Pancreas (tissue), 10 donors: ENCODE measurements at regions not wholly inside any gene's neighbourhood (a gene's known extent, or its start where the extent isn't known, plus 50 kb on each side); places are given as distances from the start of the nearest gene placed in this dataset.

Experiments
- ATAC-seq, 4 donors: fragments of 200-7000 bp; cut with Tn5 transposase; one replicate each; pipeline versions ENCODE4 v1.8.0 to v1.9.1; 2020; ENCODE audit warnings: mild to moderate bottlenecking in 4 of 4, moderate library complexity in 4 of 4
- DNase-seq, 6 donors: peaks; one replicate each; pipeline ENCODE4 v3.0.0-alpha.2; 2020
- FAIRE-seq: peaks from 2 replicates; lab custom pipeline; 2012; peaks lifted over from hg19 to GRCh38; lab: Jason Lieb, UNC
- H3K27ac ChIP-seq, 4 donors: fragments of 200-600 bp; sonication (generic); 1 replicate in 3 of 4; 2 replicates in 1 of 4; pipeline versions ENCODE4 v1.5.0 to v1.8.0; 2020
- H3K27me3 ChIP-seq, 4 donors: fragments of 200-600 bp; one replicate each; pipeline ENCODE4 v1.8.0; 2021
- H3K36me3 ChIP-seq, 3 donors: fragments of 200-600 bp; sonication (generic) in 1 of 3; one replicate each; pipeline versions ENCODE4 v1.5.0 to v1.8.0; 2020 to 2021
- H3K4me1 ChIP-seq, 3 donors: fragments of 200-600 bp; one replicate each; pipeline ENCODE4 v1.8.0; 2021
- H3K4me3 ChIP-seq, 4 donors: fragments of 200-600 bp; sonication (generic) in 2 of 4; one replicate each; pipeline versions ENCODE4 v1.5.0 to v1.8.0; 2020 to 2021
- H3K9me3 ChIP-seq, 4 donors: fragments of 200-600 bp; one replicate each; pipeline ENCODE4 v1.8.0; 2021
- WGBS, 2 donors: extraction: QIAGEN DNeasy Blood & Tissue Kit; methylation state at CpG; one replicate each; pipeline ENCODE4 v1.1.7; 2013; 5-methylcytosine and 5-hydroxymethylcytosine counted together
- intact Hi-C, 3 donors: fragments of 100-400 bp; cut with DNase I; formaldehyde crosslinking; loops; one replicate each; pipeline versions ENCODE4 v1.11.1 to v1.14.2; 2022
- TF ChIP-seq, protein P1 (sequence below), 4 donors: fragments of 200-600 bp; sonication (generic) in 3 of 4; IDR thresholded peaks; one replicate each; pipeline versions ENCODE4 v1.5.0 to v1.8.0; 2021; ENCODE audit warnings: antibody characterized with exemption in 4 of 4
- donor health status: healthy with polysubstance abuse.
- donor health status: DM: no; HTN: no; CAD: no; lungs with moderate emphysema.
- donor health status: DM: no; HTN: no; CAD: no.
- donor health status: control.
- donor health status: control.
- donor health status: Bipolar disorder and iron deficiency.
- donor health status: DM: yes; HTN: yes; CAD: no.
- donor health status: DM: no; HTN: no; CAD: no.
- donor health status: DM: no; HTN: no; CAD: no.
- donor health status: DM: yes; HTN: yes; CAD: no.

DNA sequence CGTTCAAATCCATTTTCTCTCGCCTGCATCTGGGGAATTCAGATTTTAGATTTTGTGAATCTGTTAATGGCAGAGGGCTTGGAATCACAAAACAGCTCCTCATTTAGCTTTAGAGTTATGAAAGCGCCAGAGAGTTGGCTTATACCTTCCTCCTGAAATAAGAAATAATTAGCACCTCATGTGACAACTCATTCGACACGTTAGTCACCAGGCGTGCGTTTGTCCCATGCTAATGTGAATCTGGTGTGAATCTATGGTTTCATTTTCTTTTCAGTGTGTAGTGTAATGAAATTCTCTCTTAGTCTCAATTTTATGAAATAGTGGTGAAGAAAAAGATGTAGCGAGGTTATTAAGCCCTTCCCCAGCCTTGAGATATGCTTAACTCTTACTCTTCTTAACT, 89.4 kb downstream of the EDEM1 start:
- WGBS, 2 donors, result 84 to 90% methylated on average over 8 of the region's 8 CpGs
- H3K4me3 ChIP-seq, result no peak overlapping the region
- no peak overlapping the region for H3K27ac ChIP-seq
- H3K36me3 ChIP-seq, result no peaks in the 10 kb centered on the region
- ATAC-seq (no peak), DNase-seq (no peak), FAIRE-seq (no peak)
- no peaks in the 10 kb centered on the region for H3K4me1 ChIP-seq
- no peaks in the 10 kb centered on the region for H3K27me3 ChIP-seq
- H3K9me3 ChIP-seq, result no peaks in the 10 kb centered on the region
- intact Hi-C loops, result no loop called here
- TF ChIP-seq, protein P1, sequence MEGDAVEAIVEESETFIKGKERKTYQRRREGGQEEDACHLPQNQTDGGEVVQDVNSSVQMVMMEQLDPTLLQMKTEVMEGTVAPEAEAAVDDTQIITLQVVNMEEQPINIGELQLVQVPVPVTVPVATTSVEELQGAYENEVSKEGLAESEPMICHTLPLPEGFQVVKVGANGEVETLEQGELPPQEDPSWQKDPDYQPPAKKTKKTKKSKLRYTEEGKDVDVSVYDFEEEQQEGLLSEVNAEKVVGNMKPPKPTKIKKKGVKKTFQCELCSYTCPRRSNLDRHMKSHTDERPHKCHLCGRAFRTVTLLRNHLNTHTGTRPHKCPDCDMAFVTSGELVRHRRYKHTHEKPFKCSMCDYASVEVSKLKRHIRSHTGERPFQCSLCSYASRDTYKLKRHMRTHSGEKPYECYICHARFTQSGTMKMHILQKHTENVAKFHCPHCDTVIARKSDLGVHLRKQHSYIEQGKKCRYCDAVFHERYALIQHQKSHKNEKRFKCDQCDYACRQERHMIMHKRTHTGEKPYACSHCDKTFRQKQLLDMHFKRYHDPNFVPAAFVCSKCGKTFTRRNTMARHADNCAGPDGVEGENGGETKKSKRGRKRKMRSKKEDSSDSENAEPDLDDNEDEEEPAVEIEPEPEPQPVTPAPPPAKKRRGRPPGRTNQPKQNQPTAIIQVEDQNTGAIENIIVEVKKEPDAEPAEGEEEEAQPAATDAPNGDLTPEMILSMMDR (IDR thresholded peaks at IDR 0.05), result no peak

DNA sequence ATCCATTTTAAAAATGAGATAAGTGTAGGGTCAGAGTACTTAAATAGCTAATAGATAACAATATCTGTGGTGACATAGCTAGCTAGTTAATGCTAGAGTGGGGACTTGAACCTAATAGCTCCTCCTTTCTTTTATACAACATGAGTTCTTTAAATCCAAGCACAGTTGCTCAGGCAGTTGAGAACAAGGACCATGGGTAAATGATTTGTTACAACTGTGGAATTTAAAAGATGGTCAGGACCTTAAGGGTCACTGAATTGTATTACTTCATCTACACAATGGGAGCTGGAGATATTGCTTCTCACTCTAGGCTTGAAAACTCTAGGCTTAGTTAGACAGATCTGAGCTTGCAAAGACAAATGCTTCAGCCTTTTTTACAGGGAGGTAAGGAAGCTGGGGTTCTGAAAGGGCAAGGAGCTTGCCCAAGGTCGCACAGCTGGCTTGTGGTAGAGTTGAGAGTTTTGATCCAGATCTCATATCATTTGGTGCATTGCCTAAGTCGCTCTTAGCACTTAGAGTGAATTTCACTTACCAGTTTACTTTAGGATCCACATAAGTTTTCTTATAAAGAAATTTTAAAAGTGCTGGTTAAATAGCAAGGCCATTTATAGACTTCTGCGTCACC, 90.2 kb downstream of the EDEM1 start:
- no peak for ATAC-seq
- TF ChIP-seq, protein P1 (IDR thresholded peaks at IDR 0.05), result no peak
- no peaks in the 10 kb centered on the region for H3K27me3 ChIP-seq
- H3K9me3 ChIP-seq, result no peaks in the 10 kb centered on the region
- no peak overlapping the region for H3K4me3 ChIP-seq
- no peaks in the 10 kb centered on the region for H3K36me3 ChIP-seq
- FAIRE-seq, result no peak
- H3K4me1 ChIP-seq, result no peaks in the 10 kb centered on the region
- DNase-seq, result no peak
- H3K27ac ChIP-seq, result no peak overlapping the region
- 73 to 82% methylated on average over 3 of the region's 3 CpGs for WGBS, 2 donors
- intact Hi-C loops, result no loop called here

GRCh38 chr3:5278666-5279065, 91.2 kb downstream of the EDEM1 start:
- Histone ChIP-seq H3K4me3 (no peak overlapping the region), H3K27me3 (no peaks in the 10 kb centered on the region), H3K9me3 (no peaks in the 10 kb centered on the region), H3K36me3 (no peaks in the 10 kb centered on the region), H3K4me1 (no peaks in the 10 kb centered on the region), H3K27ac (no peak overlapping the region)
- intact Hi-C loops, result no loop called here
- TF ChIP-seq, protein P1 (IDR thresholded peaks at IDR 0.05), result no peak
- FAIRE-seq, result no peak
- DNase-seq, result no peak
- no peak for ATAC-seq

DNA sequence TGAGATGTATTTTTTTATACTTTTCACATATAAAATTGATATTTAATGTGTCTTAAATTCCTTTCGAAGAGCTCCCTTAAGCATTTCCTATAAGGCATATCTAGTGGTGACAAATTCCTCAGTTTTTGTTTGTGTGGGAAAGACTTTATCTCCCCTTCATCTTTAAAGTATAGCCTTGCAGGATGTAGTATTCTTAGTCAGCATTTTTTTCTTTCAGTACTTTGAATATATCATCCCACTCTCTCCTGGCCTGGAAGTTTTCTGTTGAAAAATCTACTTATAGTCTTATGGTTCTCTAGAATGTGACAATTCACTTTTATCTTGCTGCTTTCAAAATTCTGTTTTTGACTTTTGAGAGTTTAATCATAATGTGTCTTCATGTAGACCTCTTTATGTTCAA, 95.2 kb downstream of the EDEM1 start:
- no peaks in the 10 kb centered on the region for H3K36me3 ChIP-seq
- H3K27me3 ChIP-seq, result no peaks in the 10 kb centered on the region
- FAIRE-seq (no peak), ATAC-seq (no peak), DNase-seq (no peak)
- whole genome bisulfite sequencing, 2 donors, result 84 to 95% methylated on average over 1 of the region's 1 CpG
- intact Hi-C loops, result no loop called here
- TF ChIP-seq, protein P1 (IDR thresholded peaks at IDR 0.05), result no peak
- H3K4me3 ChIP-seq, result no peak overlapping the region
- H3K27ac ChIP-seq, result no peak overlapping the region
- no peaks in the 10 kb centered on the region for H3K4me1 ChIP-seq
- no peaks in the 10 kb centered on the region for H3K9me3 ChIP-seq

DNA sequence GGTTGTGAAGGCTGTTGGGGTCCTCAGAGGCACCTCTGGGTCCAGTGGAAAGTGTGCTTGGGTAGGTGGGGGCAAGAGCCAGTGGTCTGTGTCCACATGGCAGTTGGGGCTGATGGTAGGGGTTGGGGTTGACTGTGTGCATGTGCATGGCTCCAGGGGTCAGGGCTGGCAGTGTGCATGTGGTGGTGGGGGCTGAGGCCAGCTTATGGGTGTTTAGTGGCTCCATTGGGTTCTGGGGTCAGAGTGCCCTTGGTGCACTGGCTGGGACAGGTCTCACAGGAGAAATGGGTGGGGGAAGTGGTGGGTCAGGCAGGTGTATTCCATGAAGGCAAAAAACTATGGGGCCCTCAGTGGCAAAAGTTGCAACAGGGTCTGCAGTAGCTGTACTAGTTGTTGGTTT, 97.9 kb downstream of the EDEM1 start:
- no peaks in the 10 kb centered on the region for H3K36me3 ChIP-seq
- no peak overlapping the region for H3K4me3 ChIP-seq
- FAIRE-seq (no peak), DNase-seq (no peak), ATAC-seq (no peak)
- intact Hi-C loops, result no loop called here
- H3K27ac ChIP-seq, result no peak overlapping the region
- no peaks in the 10 kb centered on the region for H3K27me3 ChIP-seq
- TF ChIP-seq, protein P1 (IDR thresholded peaks at IDR 0.05), result no peak
- no peaks in the 10 kb centered on the region for H3K4me1 ChIP-seq
- H3K9me3 ChIP-seq, result no peaks in the 10 kb centered on the region
